ENCODE measurements at regions not wholly inside any gene's neighbourhood (a gene's known extent, or its start where the extent isn't known, plus 50 kb on each side); places are given as distances from the start of the nearest gene placed in this dataset.

GRCh38 chr14:84036840-84037239, 1493.1 kb upstream of the FLRT2 start:
- no peaks in the 10 kb centered on the region for H3K4me1 ChIP-seq
- no peak overlapping the region for H3K27ac ChIP-seq
- TF ChIP-seq CTCF (IDR thresholded peaks at IDR 0.05) = no peak
- H3K4me3 ChIP-seq = no peak overlapping the region
- no peak for DNase-seq
- H3K36me3 ChIP-seq = no peaks in the 10 kb centered on the region
- H3K9ac ChIP-seq (ENCODE audit: low read depth in 2 of 2, low read length in 2 of 2) = no peak overlapping the region
- intact Hi-C loops (cut with DNase I) = no loop called here
- H3K27me3 ChIP-seq = no peaks in the 10 kb centered on the region
- no peaks in the 10 kb centered on the region for H3K9me3 ChIP-seq

- no peaks in the 10 kb centered on the region for H3K4me1 ChIP-seq
- H3K9me3 ChIP-seq = no peaks in the 10 kb centered on the region
- H3K4me3 ChIP-seq = no peak overlapping the region
- intact Hi-C loops (cut with DNase I) = no loop called here
- DNase-seq = no peak
- no peak overlapping the region for H3K9ac ChIP-seq (ENCODE audit: low read depth in 2 of 2, low read length in 2 of 2)
- no peaks in the 10 kb centered on the region for H3K27me3 ChIP-seq
- TF ChIP-seq CTCF (IDR thresholded peaks at IDR 0.05) = no peak
- H3K27ac ChIP-seq = no peak overlapping the region
- H3K36me3 ChIP-seq = no peaks in the 10 kb centered on the region
Observed at GRCh38 chr14:84037593-84037992, 1492.4 kb upstream of the FLRT2 start.

- Histone ChIP-seq H3K9ac (ENCODE audit: low read depth in 2 of 2, low read length in 2 of 2) (no peak overlapping the region), H3K27ac (no peak overlapping the region), H3K36me3 (no peaks in the 10 kb centered on the region), H3K27me3 (no peaks in the 10 kb centered on the region), H3K4me3 (no peak overlapping the region), H3K4me1 (no peaks in the 10 kb centered on the region), H3K9me3 (no peaks in the 10 kb centered on the region)
- no peak for DNase-seq
- TF ChIP-seq CTCF (IDR thresholded peaks at IDR 0.05) = no peak
- intact Hi-C loops (cut with DNase I) = no loop called here
Observed at GRCh38 chr14:84040101-84040500, 1489.8 kb upstream of the FLRT2 start.

- intact Hi-C loops (cut with DNase I) = no loop called here
- no peak overlapping the region for H3K4me3 ChIP-seq
- H3K9ac ChIP-seq (ENCODE audit: low read depth in 2 of 2, low read length in 2 of 2) = no peak overlapping the region
- no peak for TF ChIP-seq CTCF (IDR thresholded peaks at IDR 0.05)
- H3K4me1 ChIP-seq = no peaks in the 10 kb centered on the region
- no peaks in the 10 kb centered on the region for H3K36me3 ChIP-seq
- no peaks in the 10 kb centered on the region for H3K27me3 ChIP-seq
- H3K9me3 ChIP-seq = no peaks in the 10 kb centered on the region
- DNase-seq = no peak
- H3K27ac ChIP-seq = no peak overlapping the region
Observed at GRCh38 chr14:84041421-84041820, 1488.5 kb upstream of the FLRT2 start.

GRCh38 chr14:84042992-84043391, 1487.0 kb upstream of the FLRT2 start:
- Histone ChIP-seq H3K4me1 (no peaks in the 10 kb centered on the region), H3K4me3 (no peak overlapping the region), H3K9me3 (no peaks in the 10 kb centered on the region), H3K27ac (no peak overlapping the region), H3K27me3 (no peaks in the 10 kb centered on the region), H3K9ac (ENCODE audit: low read depth in 2 of 2, low read length in 2 of 2) (no peak overlapping the region), H3K36me3 (no peaks in the 10 kb centered on the region)
- DNase-seq = no peak
- intact Hi-C loops (cut with DNase I) = no loop called here
- TF ChIP-seq CTCF (IDR thresholded peaks at IDR 0.05) = no peak
